Fibroblast of lung (primary cell): ENCODE measurements at regions not wholly inside any gene's neighbourhood (a gene's known extent, or its start where the extent isn't known, plus 50 kb on each side); places are given as distances from the start of the nearest gene placed in this dataset.

Experiments used
- DNase-seq, 2 donors: peaks; one replicate each; pipeline versions ENCODE4 v3.0.0 to v3.0.0-alpha.2; 2010; ENCODE audit warnings: low read depth in 2 of 2
- H2AFZ ChIP-seq: 2 replicates; pipeline ENCODE4 v1.5.1; 2012; ENCODE audit warnings: low read length, control low read depth, inconsistent platforms
- H3K27ac ChIP-seq: 2 replicates; pipeline ENCODE4 v1.5.1; 2011; ENCODE audit warnings: low read length, control low read depth; ENCODE audit not compliant: insufficient read depth
- H3K27me3 ChIP-seq: 2 replicates; pipeline ENCODE4 v1.5.1; 2011; ENCODE audit warnings: mild to moderate bottlenecking, low read length; ENCODE audit not compliant: control insufficient read depth, insufficient read depth
- H3K36me3 ChIP-seq: 2 replicates; pipeline ENCODE4 v1.5.1; 2011; ENCODE audit warnings: low read length; ENCODE audit not compliant: control insufficient read depth, insufficient read depth
- H3K4me1 ChIP-seq: 2 replicates; pipeline ENCODE4 v1.5.1; 2011; ENCODE audit warnings: low read length; ENCODE audit not compliant: control insufficient read depth, insufficient read depth; ENCODE audit errors: extremely low read depth
- H3K4me2 ChIP-seq: 2 replicates; pipeline ENCODE4 v1.5.1; 2011; ENCODE audit warnings: low read length, control low read depth; ENCODE audit not compliant: insufficient read depth; ENCODE audit errors: extremely low read depth
- H3K4me3 ChIP-seq, 4 experiments: fragments of 200-600 bp in 1 of 4; sonication (generic) in 1 of 4; replicated peaks in 1 of 4; 2 replicates each; pipeline ENCODE4 v1.5.1; 2011 to 2016; ENCODE audit warnings: low read length in 4 of 4, low read depth in 3 of 4, mild to moderate bottlenecking in 3 of 4, control low read depth in 2 of 4, inconsistent platforms in 1 of 4, mixed read lengths in 1 of 4; ENCODE audit not compliant: insufficient read depth in 1 of 4; ENCODE audit errors: control extremely low read depth in 1 of 4
- H3K79me2 ChIP-seq: 2 replicates; pipeline ENCODE4 v1.5.1; 2012; ENCODE audit warnings: mild to moderate bottlenecking, low read length, inconsistent platforms; ENCODE audit not compliant: control insufficient read depth, insufficient read depth
- H3K9ac ChIP-seq: 2 replicates; pipeline ENCODE4 v1.5.1; 2011; ENCODE audit warnings: mild to moderate bottlenecking, low read length, control low read depth; ENCODE audit not compliant: insufficient read depth
- H3K9me3 ChIP-seq: 2 replicates; pipeline ENCODE4 v1.5.1; 2012; ENCODE audit warnings: low read depth, low read length; ENCODE audit not compliant: control insufficient read depth, insufficient read depth
- H4K20me1 ChIP-seq: 2 replicates; pipeline ENCODE4 v1.5.1; 2011; ENCODE audit warnings: low read length; ENCODE audit not compliant: control insufficient read depth, insufficient read depth; ENCODE audit errors: extremely low read depth
- CTCF ChIP-seq, 2 donors: IDR thresholded peaks in 1 of 2; conservative IDR thresholded peaks in 1 of 2; 1 replicate in 1 of 2; 2 replicates in 1 of 2; pipeline ENCODE4 v1.5.1; 2011 to 2012; ENCODE audit warnings: low read length in 2 of 2, control low read depth in 1 of 2, inconsistent platforms in 1 of 2, low read depth in 1 of 2, mild to moderate bottlenecking in 1 of 2
- EZH2 ChIP-seq: IDR thresholded peaks from 2 replicates; pipeline ENCODE4 v1.5.1; 2012; ENCODE audit warnings: low read length, control low read depth, mild to moderate bottlenecking; ENCODE audit errors: missing control alignments

- Histone ChIP-seq H3K4me2 (no peak overlapping the region), H3K4me1 (no peaks in the 10 kb centered on the region), H3K79me2 (no peaks in the 10 kb centered on the region), H4K20me1 (no peaks in the 10 kb centered on the region), H3K9me3 (no peaks in the 10 kb centered on the region), H2AFZ (no peak overlapping the region), H3K4me3 (no peak overlapping the region), H3K27me3 (no peaks in the 10 kb centered on the region), H3K36me3 (no peaks in the 10 kb centered on the region), H3K27ac (no peak overlapping the region), H3K9ac (no peak overlapping the region)
- TF ChIP-seq EZH2 (no peak), CTCF (conservative IDR thresholded peaks at IDR 0.05 in 1 of 2, IDR thresholded peaks at IDR 0.05 in 1 of 2; ENCODE audit: low read depth in 1 of 2, low read length in 2 of 2) (no peak)
- peak in 1 of 2 donors; percentile 4 for DNase-seq
These were observed 366.0 kb upstream of the LRRC7 start for GRCh38 chr1:69201716-69202115.

GRCh38 chr1:69203166-69203565 lies 364.6 kb upstream of the LRRC7 start:
- no peak for DNase-seq
- Histone ChIP-seq H3K36me3 (no peaks in the 10 kb centered on the region), H3K27me3 (no peaks in the 10 kb centered on the region), H3K9ac (no peak overlapping the region), H3K79me2 (no peaks in the 10 kb centered on the region), H3K4me3 (no peak overlapping the region), H3K4me2 (no peak overlapping the region), H3K4me1 (no peaks in the 10 kb centered on the region), H4K20me1 (no peaks in the 10 kb centered on the region), H3K9me3 (no peaks in the 10 kb centered on the region), H2AFZ (no peak overlapping the region), H3K27ac (no peak overlapping the region)
- TF ChIP-seq CTCF (conservative IDR thresholded peaks at IDR 0.05 in 1 of 2, IDR thresholded peaks at IDR 0.05 in 1 of 2; ENCODE audit: low read depth in 1 of 2, low read length in 2 of 2) (no peak), EZH2 (no peak)

- Histone ChIP-seq H3K4me2 (no peak overlapping the region), H3K27ac (no peak overlapping the region), H3K27me3 (no peaks in the 10 kb centered on the region), H3K9me3 (no peaks in the 10 kb centered on the region), H4K20me1 (no peaks in the 10 kb centered on the region), H3K9ac (no peak overlapping the region), H3K79me2 (no peaks in the 10 kb centered on the region), H3K4me3 (no peak overlapping the region), H3K4me1 (no peaks in the 10 kb centered on the region), H3K36me3 (no peaks in the 10 kb centered on the region), H2AFZ (no peak overlapping the region)
- DNase-seq = no peak
- TF ChIP-seq CTCF (conservative IDR thresholded peaks at IDR 0.05 in 1 of 2, IDR thresholded peaks at IDR 0.05 in 1 of 2; ENCODE audit: low read depth in 1 of 2, low read length in 2 of 2) (no peak), EZH2 (no peak)
These were observed 354.1 kb upstream of the LRRC7 start for GRCh38 chr1:69213644-69214043.
